IMR-90 (cell line): ENCODE measurements at regions not wholly inside any gene's neighbourhood (a gene's known extent, or its start where the extent isn't known, plus 50 kb on each side); places are given as distances from the start of the nearest gene placed in this dataset.

Experiments used
- ATAC-seq: fragments of 200-7000 bp; cut with Tn5 transposase; 2 replicates; pipeline ENCODE4 v1.9.1; 2020; ENCODE audit warnings: low read depth, mild to moderate bottlenecking, moderate library complexity
- BruUV-seq: library from RNA; stranded (reverse); fragments of 400-500 nt; replicated peaks from 2 replicates; lab custom pipeline; 2021; lab: Mats Ljungman, UMichigan
- CTCF ChIA-PET: fragments of 300-600 bp; formaldehyde crosslinking; extraction: SDS; loops from one replicate; lab custom pipeline; 2021; ENCODE audit warnings: antibody characterized with exemption; lab: Yijun Ruan, JAX
- POLR2A ChIA-PET: fragments of 300-600 bp; sonication (Branson Sonifier 250); formaldehyde crosslinking; loops from one replicate; lab custom pipeline; 2022; ENCODE audit warnings: antibody characterized with exemption; ENCODE audit not compliant: unreplicated experiment; lab: Charles Lee
- DNase-seq: peaks from one replicate; pipeline ENCODE4 v3.0.0; 2013
- H2AFZ ChIP-seq: replicated peaks from 2 replicates; pipeline ENCODE3; 2013; ENCODE audit warnings: low read length, mild to moderate bottlenecking; ENCODE audit not compliant: poor library complexity
- H2AK5ac ChIP-seq: 2 replicates; pipeline ENCODE4 v1.6.1; 2013; ENCODE audit warnings: low read depth, low read length, inconsistent platforms
- H2AK9ac ChIP-seq: replicated peaks from 2 replicates; pipeline ENCODE3; 2013; ENCODE audit warnings: mild to moderate bottlenecking, low read depth, low read length, moderate library complexity; ENCODE audit not compliant: poor library complexity
- H2BK120ac ChIP-seq: 2 replicates; pipeline ENCODE4 v1.6.1; 2013; ENCODE audit warnings: low read depth, low read length, inconsistent platforms
- H2BK15ac ChIP-seq: 3 replicates; pipeline ENCODE4 v1.6.1; 2013; ENCODE audit warnings: low read depth, low read length, inconsistent platforms
- H2BK20ac ChIP-seq: 2 replicates; pipeline ENCODE4 v1.6.1; 2013; ENCODE audit warnings: low read depth, mild to moderate bottlenecking, inconsistent platforms, low read length, moderate library complexity
- H2BK5ac ChIP-seq: 2 replicates; pipeline ENCODE4 v1.6.1; 2013; ENCODE audit warnings: mild to moderate bottlenecking, low read depth, low read length, inconsistent platforms; ENCODE audit not compliant: poor library complexity, severe bottlenecking
- H3K14ac ChIP-seq: replicated peaks from 2 replicates; pipeline ENCODE4 v1.6.1; 2013; ENCODE audit warnings: low read depth, low read length, inconsistent platforms
- H3K18ac ChIP-seq: 2 replicates; pipeline ENCODE4 v1.6.1; 2013; ENCODE audit warnings: low read depth, low read length, control low read depth
- H3K23ac ChIP-seq: 2 replicates; pipeline ENCODE4 v1.6.1; 2013; ENCODE audit warnings: low read depth, low read length, inconsistent platforms
- H3K27ac ChIP-seq: 2 replicates; pipeline ENCODE4 v1.5.1; 2013; ENCODE audit warnings: mild to moderate bottlenecking, control low read depth, low read length; ENCODE audit not compliant: insufficient read depth
- H3K27me3 ChIP-seq: 2 replicates; pipeline ENCODE4 v1.6.1; 2013; ENCODE audit warnings: low read length; ENCODE audit not compliant: control insufficient read depth, insufficient read depth
- H3K36me3 ChIP-seq: 2 replicates; pipeline ENCODE4 v1.6.1; 2013; ENCODE audit warnings: low read length, mixed read lengths; ENCODE audit not compliant: control insufficient read depth, insufficient read depth
- H3K4ac ChIP-seq: 2 replicates; pipeline ENCODE4 v1.6.1; 2013; ENCODE audit warnings: low read depth, low read length, inconsistent platforms
- H3K4me1 ChIP-seq: 2 replicates; pipeline ENCODE4 v1.6.1; 2013; ENCODE audit warnings: low read length, mixed read lengths; ENCODE audit not compliant: control insufficient read depth, insufficient read depth
- H3K4me2 ChIP-seq: 2 replicates; pipeline ENCODE4 v1.6.1; 2013; ENCODE audit warnings: low read depth, mild to moderate bottlenecking, control low read depth, low read length, moderate library complexity
- H3K4me3 ChIP-seq: 2 replicates; pipeline ENCODE4 v1.5.1; 2013; ENCODE audit warnings: low read depth, mild to moderate bottlenecking, control low read depth, low read length, moderate library complexity; ENCODE audit not compliant: insufficient read depth
- H3K56ac ChIP-seq: 2 replicates; pipeline ENCODE4 v1.6.1; 2013; ENCODE audit warnings: low read length, inconsistent platforms; ENCODE audit not compliant: insufficient read depth; ENCODE audit errors: extremely low read depth
- H3K79me1 ChIP-seq, 2 experiments: 2 replicates each; pipeline ENCODE4 v1.6.1; 2013; ENCODE audit warnings: low read length in 2 of 2, inconsistent platforms in 1 of 2, low read depth in 1 of 2
- H3K9ac ChIP-seq: 2 replicates; pipeline ENCODE4 v1.6.1; 2013; ENCODE audit warnings: low read depth, low read length, control low read depth
- H3K9me1 ChIP-seq: 2 replicates; pipeline ENCODE4 v1.6.1; 2013; ENCODE audit warnings: low read length, inconsistent platforms; ENCODE audit not compliant: insufficient read depth
- H3K9me3 ChIP-seq: 2 replicates; pipeline ENCODE4 v1.6.1; 2013; ENCODE audit warnings: low read length; ENCODE audit not compliant: control insufficient read depth, insufficient read depth
- H4K20me1 ChIP-seq: 2 replicates; pipeline ENCODE4 v1.6.1; 2013; ENCODE audit warnings: low read length, inconsistent platforms; ENCODE audit not compliant: insufficient read depth
- H4K5ac ChIP-seq: 2 replicates; pipeline ENCODE4 v1.6.1; 2013; ENCODE audit warnings: mild to moderate bottlenecking, low read depth, low read length, control low read depth
- H4K8ac ChIP-seq, 2 experiments: 2 replicates each; pipeline ENCODE4 v1.6.1; 2013; ENCODE audit warnings: low read depth in 2 of 2, low read length in 2 of 2, control low read depth in 1 of 2, inconsistent platforms in 1 of 2
- H4K91ac ChIP-seq: 2 replicates; pipeline ENCODE4 v1.6.1; 2013; ENCODE audit warnings: low read depth, low read length, inconsistent platforms; ENCODE audit not compliant: insufficient read depth
- BHLHE40 ChIP-seq: fragments of 150-350 bp; IDR thresholded peaks from 2 replicates; pipeline ENCODE4 v1.6.1; 2016; ENCODE audit warnings: mild to moderate bottlenecking, low read depth, low read length
- MAFK ChIP-seq: IDR thresholded peaks from 2 replicates; pipeline ENCODE4 v1.6.1; 2012; ENCODE audit warnings: low read depth, low read length, improper control_type of control experiment
- MAZ ChIP-seq: IDR thresholded peaks from 2 replicates; pipeline ENCODE4 v1.6.1; 2012; ENCODE audit warnings: low read depth, mild to moderate bottlenecking, low read length, improper control_type of control experiment, moderate library complexity, borderline replicate concordance
- MXI1 ChIP-seq: IDR thresholded peaks from 2 replicates; pipeline ENCODE4 v1.6.1; 2012; ENCODE audit warnings: low read depth, mild to moderate bottlenecking, low read length, moderate library complexity, borderline replicate concordance
- NFE2L2 ChIP-seq: fragments of 150-350 bp; IDR thresholded peaks from 2 replicates; pipeline ENCODE4 v1.6.1; 2016; ENCODE audit warnings: low read depth, mild to moderate bottlenecking, low read length
- WGBS, 2 experiments: methylation state at CpG; one replicate each; pipeline versions ENCODE4 v1.1.5 to v1.1.7; 2013; ENCODE audit warnings: missing lambda C conversion rate in 2 of 2; ENCODE audit not compliant: insufficient read length in 1 of 2; ENCODE audit errors: extremely low coverage in 2 of 2; 5-methylcytosine and 5-hydroxymethylcytosine counted together
- dilution Hi-C: fragments of 300-500 bp; cut with HindIII; formaldehyde crosslinking; loops from one replicate; pipeline ENCODE4 v1.14.3; 2018; ENCODE audit warnings: low sequenced_read_pairs; ENCODE audit not compliant: unreplicated experiment
- in situ Hi-C: fragments of 300-500 bp; cut with MboI; formaldehyde crosslinking; loops from 3 replicates; pipeline ENCODE4 v1.14.3; 2019; ENCODE audit warnings: low sequenced_read_pairs, inconsistent platforms, mixed read lengths
- intact Hi-C: fragments of 100-400 bp; cut with micrococcal nuclease; formaldehyde crosslinking; loops from 2 replicates; pipeline ENCODE4 v1.10.0; 2022

GRCh38 chr11:87809256-87809655, 366.0 kb downstream of the RAB38 start:
- Histone ChIP-seq H2BK20ac (no peak overlapping the region), H2BK5ac (no peak overlapping the region), H4K8ac (no peak overlapping the region), H3K27ac (no peak overlapping the region), H3K18ac (no peak overlapping the region), H3K9me3 (no peaks in the 10 kb centered on the region), H3K56ac (no peak overlapping the region), H4K5ac (no peak overlapping the region), H3K4ac (no peak overlapping the region), H3K9me1 (no peaks in the 10 kb centered on the region), H3K4me3 (no peak overlapping the region), H3K4me2 (no peak overlapping the region), H2AK9ac (no peak overlapping the region), H2BK120ac (no peak overlapping the region), H2BK15ac (no peak overlapping the region), H2AK5ac (no peak overlapping the region), H3K9ac (no peak overlapping the region), H4K20me1 (no peaks in the 10 kb centered on the region), H3K36me3 (no peaks in the 10 kb centered on the region), H4K91ac (no peak overlapping the region), H2AFZ (no peak overlapping the region), H3K4me1 (no peaks in the 10 kb centered on the region), H3K79me1 (no peaks in the 10 kb centered on the region), H3K27me3 (no peaks in the 10 kb centered on the region), H3K23ac (no peak overlapping the region), H3K14ac (no peak overlapping the region)
- in situ Hi-C loops (no loop called here), intact Hi-C loops (no loop called here), dilution Hi-C loops (no loop called here)
- no peak for DNase-seq
- WGBS, 2 experiments: no CpG with 5 or more reads among the region's 2 CpGs
- no peak for TF ChIP-seq NFE2L2
- TF ChIP-seq MAFK: no peak
- TF ChIP-seq BHLHE40: no peak
- no peak for TF ChIP-seq MAZ
- TF ChIP-seq MXI1: no peak
- no peak for ATAC-seq
- POLR2A ChIA-PET: no interaction called here
- CTCF ChIA-PET: interaction anchor here (0.7 kb wide), 1 partner anchor 210 kb away, joined by 3 read pairs; no protein-coding TSS in a partner anchor
- no TSS peak for BruUV-seq
